ENCODE measurements at regions not wholly inside any gene's neighbourhood (a gene's known extent, or its start where the extent isn't known, plus 50 kb on each side); places are given as distances from the start of the nearest gene placed in this dataset.
A peak's percentile ranks its signal among the peaks of the same experiment; 100 is the strongest.
"Not testable (repeated sequence)": the region's sequence is repeated elsewhere in the genome, so short reads cannot be mapped to it uniquely, and the experiment has no call there.

DNA sequence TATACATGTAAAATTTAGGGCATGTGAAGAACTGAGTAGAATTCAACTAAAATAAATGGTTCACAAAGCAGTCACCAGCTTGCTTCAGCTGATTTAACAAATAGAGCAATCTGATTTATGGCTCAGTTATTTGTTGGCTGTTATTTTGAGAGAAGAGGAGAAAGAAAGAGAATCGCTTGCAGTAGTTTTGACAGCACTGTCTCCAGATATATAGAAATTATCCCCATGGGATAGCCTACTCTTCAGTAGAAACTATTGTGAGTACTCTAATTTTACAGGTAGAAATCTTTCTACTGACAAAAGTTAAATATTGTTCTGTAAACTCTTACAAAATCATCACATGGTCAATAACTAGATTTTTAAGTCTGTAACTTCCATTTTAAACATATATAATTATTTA, 1098.2 kb downstream of the MRPL39 start:
- DNase-seq (ENCODE audit: low read depth): no peak

DNA sequence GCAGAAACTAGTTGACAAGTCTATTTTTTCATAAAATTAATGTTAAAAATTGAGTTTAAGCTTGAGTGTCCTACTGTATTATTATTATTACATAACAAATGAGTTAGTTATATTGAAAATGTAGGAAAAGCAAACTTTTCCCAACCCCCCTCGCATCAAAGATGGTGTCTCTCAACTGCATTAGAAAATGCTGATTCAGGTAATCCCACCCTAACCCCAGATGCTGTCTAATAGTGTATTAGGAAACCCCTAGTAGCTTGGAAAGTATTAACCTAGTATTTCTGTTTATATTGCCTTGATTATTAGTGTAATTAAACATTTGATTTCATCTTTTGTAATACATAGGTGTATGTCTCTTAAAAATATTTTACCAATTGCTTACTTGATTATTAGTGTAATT, 1120.3 kb downstream of the MRPL39 start:
- no peak for DNase-seq (ENCODE audit: low read depth)

DNA sequence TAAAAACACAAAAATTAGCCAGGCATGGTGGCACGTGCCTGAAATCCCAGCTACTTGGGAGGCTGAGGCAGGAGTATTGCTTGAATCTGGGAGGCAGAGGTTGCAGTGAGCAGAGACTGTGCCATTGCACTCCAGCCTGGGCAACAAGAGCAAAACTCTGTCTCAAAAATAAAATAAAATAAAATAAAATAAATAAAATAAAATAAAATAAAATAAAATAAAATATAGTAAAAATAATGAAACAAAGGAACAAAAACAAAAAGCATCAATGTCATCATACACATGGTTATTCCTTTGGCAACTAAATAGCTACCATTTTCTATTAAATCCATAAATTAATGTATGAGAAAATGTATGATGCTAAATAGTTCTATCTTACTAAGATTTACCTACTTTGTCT, 1123.9 kb downstream of the MRPL39 start:
- DNase-seq (ENCODE audit: low read depth): not testable (repeated sequence)

DNA sequence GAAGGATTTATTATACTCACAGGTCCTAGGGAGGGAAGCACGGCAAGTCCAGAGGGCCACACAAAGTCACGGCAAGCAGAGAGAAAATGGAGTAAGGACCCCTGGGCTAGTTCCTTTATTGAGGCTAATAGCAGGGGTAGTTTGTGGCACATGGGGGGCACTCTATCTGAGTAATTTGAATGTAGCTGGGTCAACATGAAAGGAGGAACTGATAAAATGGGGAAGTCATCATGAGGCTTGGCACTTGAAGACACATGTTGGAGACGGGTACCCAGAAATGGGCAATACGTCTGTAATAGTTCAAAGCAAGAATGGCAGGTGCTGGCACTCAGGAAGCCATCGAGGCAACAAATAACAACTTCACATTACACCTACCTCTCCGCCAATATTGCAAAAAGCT, 1136.4 kb downstream of the MRPL39 start:
- DNase-seq (ENCODE audit: low read depth): no peak

DNA sequence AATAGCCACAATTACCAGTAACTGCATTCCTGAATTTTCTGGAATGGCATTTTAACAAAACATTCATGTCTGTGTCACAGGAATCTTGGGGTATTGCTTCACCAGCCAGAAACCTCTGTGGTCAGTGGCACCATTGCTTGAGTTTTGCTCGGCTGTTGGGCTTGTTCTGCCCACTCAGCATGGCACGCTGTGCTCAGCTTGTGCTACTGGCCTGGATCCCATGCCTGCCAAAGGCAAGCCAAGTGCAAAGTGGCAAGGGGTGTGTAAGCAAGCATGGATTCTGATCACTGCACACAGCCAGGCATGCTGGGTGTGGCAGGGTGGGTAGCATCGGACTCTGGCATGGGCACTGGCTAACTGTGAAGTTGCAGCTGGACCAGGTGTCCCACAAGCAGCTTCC, 1150.9 kb downstream of the MRPL39 start:
- DNase-seq (ENCODE audit: low read depth): peak; percentile 1

DNA sequence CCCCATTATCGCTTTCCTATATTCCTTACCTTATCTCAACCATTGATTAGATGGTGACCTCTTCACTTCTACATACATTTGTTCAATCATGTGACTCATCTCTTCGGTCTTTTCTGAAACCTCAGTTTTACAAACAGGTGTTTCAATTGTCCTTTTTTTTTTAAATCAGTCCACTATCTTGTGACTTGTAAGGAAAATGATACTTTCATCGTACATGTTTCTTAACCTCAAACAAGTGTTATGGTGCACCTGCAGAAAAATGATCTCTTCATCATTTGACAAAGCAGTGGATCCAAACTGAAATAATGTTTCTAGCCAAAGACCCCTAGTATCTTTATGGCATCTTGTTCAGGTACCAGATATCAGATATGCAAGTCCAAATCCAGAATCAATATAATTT, 1157.2 kb downstream of the MRPL39 start:
- no peak for DNase-seq (ENCODE audit: low read depth)

DNA sequence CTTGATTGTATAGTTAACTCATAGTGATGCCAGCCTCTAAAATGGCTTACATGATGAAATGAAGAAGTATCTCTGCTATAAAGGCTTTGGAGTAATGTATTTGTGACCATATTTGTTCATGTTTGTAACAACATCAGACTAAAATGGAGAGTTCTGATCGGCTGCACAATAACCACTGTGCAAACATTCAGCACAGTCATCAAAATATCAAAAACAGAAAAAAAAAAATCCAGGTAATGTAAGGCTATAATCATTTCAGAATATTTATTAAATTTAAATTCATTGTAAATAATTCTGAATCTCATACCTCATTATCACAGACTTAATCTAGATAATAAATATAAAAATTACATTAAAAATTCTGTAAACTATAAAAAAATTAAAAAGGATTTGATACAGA, 1161.8 kb downstream of the MRPL39 start:
- DNase-seq (ENCODE audit: low read depth): no peak

DNA sequence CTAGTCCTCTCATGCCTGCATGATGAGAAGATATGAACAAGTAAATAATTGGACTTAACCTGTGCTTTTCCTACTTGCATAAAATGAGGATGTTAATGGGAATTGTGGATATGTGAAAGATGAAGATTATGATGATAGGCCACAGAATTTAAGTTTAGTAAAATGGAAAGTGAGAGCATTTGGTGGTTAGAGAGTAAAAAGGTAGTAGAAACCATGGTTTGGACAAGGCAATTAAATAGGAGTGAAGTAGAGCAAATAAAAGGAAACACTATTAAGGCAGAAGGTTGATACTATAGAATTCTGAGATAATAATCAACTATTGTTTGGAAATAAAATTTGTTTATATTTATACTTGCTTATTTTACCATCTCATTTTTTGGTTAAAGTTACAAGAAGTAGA, 1162.5 kb downstream of the MRPL39 start:
- no peak for DNase-seq (ENCODE audit: low read depth)

DNA sequence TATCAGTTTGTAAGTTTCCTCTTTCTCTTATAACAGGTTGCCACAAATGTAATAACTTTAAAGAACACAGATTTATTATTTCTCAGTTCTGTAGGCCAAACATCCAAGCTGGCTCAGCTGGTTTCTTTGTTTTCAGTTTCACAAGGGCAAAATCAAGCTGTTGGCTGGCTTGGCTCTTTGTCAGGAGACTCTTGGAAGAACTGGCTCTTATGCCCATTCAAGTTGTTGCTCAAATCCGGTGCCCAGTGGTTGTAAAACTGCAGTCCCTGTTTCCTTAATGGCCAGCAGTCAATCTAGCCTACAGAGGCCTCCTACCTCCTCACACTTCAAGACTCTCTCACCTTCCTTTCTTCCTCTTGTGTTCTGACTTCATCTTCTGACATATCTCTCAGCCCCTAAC, 1171.0 kb downstream of the MRPL39 start:
- peak; percentile 17 for DNase-seq (ENCODE audit: low read depth)

DNA sequence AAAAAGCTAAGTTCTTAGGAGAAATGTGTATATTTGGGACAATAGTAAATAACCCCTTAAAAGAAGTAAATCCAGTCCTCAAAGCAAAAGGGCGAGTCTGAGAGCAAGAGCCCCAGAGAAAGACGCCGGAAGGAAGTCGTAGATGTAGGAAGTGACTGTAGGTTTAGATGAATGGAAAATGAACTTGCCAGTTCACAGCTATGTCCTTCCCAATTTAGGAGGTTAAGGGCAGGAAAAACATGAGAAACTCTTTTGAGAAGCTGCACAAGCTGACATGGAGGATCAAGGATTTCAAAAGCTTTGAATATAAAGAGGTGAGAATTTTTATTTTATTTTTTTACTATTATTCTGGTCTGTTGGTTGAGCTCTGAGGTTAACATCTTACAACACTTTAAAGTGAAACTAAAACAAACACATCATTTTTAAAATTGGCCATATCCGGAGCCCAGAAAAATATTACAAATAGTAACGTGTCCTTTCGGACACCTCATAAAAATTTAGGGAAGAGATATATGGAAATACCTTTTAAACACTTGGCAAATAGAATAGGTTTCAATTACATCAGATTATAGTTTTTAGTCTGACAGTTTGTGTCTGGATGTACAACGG, 1178.6 kb downstream of the MRPL39 start:
- no peak for DNase-seq (ENCODE audit: low read depth)

DNA sequence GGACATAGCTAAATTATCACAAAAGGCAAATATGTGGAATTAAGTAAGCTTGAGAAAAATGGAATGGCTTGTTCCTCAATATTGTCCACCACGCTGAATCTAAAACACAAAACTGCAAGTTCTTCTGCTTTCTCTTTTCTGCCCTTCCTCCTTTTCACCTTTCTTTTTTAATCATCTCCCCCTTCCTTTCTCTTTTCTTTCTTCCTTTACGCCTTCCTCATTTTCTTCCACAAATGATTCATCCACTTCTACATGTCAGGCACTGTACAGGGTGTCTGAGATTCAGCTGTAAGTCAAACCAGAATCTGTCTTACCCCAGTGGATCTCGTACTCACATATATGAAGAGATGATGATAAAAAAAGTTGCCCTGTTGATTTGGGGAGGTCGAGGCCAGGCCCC, 1182.5 kb downstream of the MRPL39 start:
- no peak for DNase-seq (ENCODE audit: low read depth)

DNA sequence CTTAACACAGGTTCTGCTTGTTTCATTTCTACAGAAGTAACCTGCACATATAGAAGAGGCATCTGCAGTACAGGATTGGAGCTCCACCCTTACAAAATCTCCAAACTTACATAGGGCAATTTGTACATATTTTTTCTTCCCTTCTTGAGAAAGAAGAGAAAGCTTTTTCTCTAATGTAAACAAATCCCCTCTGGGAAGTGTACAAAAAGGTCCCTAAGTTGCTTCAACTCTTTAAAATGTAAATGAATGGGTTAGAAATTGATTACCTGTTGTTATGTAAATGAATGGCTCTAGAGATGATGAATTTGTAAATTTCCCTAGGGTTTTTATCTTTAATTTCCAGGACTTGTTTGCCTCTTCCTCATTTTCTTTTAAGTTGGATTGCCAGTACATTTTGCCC, 1183.7 kb downstream of the MRPL39 start:
- no peak for DNase-seq (ENCODE audit: low read depth)

DNA sequence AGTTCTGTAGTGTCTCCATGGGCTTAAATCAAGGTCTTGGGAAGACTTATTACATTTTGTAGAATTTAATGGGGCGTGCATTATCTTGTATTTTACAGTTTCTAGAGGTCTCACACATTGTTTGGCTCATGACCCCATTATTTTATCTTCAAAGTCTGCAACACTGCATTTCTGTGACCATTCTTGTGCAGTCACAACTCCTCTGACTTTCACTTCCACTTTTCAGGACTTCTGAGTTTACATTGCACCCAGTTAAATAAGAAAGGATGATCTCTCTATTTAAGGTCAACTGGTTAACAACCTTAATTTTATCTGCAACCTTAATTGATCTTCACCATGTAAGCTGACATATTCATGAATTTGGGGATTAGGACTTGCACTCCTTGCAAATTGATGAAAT, 1186.6 kb downstream of the MRPL39 start:
- DNase-seq (ENCODE audit: low read depth): no peak

DNA sequence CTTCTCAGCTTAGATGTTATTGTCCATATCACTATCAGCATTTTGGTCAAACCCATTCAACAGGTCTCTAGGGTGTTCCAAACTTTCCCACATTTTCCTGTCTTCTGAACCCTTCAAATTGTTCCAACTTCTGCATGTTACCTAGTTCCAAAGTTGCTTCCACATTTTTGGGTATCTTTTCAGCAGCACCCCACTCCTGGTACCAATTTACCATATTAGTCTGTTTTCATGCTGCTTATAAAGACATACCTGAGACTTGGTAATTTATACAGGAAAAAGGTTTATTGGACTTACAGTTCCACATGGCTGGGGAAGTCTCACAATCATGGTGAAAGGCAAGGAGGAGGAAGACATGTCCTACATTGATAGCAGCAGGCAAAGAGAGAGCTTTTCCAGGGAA, 1187.6 kb downstream of the MRPL39 start:
- DNase-seq (ENCODE audit: low read depth): not testable (repeated sequence)

DNA sequence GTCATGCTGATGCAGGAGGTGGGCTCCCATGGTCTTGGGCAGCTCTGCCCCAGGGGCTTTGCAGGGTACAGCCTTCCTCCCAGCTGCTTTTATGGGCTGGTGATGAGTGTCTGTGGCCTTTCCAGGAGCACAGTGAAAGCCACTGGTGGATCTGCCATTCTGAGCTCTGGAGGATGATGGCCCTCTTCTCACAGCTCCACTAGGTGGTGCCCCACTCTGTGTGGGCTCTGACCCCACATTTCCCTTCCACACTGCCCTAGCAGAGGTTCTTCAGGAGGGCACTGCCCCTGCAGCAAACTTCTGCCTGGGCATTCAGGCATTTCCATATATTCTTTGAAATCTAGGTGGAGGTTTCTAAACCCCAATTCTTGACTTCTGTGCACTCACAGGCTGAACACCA, 1188.6 kb downstream of the MRPL39 start:
- DNase-seq (ENCODE audit: low read depth): no peak

DNA sequence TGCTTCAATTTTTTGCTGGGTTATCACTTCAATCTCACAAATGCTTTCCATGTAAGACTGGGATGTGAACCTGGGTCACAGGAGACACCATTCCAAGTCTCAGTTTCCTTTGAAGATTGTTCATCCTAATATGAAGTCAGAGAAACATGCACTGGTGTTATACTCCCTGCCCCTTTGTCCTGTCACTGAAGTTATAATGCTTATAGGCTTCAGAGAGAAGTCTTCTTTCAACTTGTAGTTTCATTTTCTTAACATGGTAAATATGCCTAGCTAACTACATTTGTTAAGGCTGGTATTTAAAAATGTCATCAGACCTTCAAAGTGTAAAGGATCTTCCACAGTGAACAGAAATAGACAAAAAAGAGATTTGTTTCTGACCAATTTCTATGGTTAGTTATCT, 1195.9 kb downstream of the MRPL39 start:
- DNase-seq (ENCODE audit: low read depth): no peak

DNA sequence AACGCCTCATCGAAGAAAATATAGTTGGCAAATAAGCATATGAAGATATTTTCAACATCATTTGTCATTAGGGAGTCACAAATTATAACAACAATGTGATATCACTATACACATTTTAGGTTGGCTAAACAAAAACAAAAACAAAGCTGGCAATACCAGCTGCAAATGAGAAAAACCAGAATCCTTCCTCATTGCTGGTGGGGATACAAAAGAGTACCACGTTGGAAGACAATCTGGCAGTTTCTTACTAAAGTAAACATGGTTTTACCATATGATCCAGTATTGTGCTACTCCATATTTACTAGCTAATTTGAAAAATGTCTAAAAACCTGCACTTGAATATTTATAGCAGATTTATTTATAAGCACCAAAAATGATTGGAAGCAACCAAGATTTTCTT, 1204.1 kb downstream of the MRPL39 start:
- no peak for DNase-seq (ENCODE audit: low read depth)

DNA sequence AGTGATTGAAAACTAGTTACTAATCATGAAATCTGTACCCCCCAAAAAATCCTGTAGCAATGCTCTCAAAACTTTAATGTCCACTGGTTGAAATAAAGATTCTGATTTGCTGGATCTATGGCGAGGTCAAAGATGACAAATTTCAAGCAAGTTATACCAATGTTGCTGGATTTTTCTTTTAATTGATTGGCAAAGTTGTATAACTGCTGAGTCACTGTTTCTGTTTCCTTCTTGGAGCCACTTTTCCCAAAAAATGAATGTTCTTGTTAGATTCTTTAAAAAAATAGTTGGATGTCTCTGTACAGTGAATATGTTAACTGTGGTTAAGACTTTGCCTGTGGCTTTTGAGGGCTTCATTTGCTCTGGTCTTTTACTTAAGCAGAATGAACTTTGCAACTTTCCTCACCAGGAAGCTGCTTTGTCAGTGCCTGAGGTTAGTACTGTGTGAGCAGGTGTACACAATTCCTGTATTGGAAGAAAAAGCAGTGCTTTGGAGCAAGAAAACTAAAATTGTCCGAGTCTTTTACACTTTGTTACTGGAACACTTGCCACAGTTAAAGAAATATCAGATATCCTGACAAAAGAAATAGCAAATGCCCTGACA, 1211.9 kb downstream of the MRPL39 start:
- DNase-seq (ENCODE audit: low read depth): no peak

DNA sequence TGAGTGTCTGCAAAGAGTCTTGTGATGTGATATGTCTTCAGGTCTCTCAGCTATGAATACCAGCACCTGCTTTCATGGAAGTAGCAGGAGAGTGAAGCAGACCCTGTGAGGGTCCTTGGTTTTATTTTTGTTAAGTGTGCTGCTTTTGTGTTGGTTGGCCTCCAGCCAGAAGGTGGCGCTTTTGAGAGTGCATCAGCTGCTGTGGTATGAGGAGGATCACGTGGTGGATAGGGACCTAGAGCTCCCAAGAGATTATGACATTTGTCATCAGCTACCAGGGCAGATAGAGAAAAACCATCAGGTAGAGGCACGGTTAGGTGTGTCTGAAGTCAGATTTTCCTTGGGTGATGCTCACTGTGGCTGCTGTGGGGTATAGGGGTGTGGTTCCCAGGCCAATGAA, 1232.1 kb downstream of the MRPL39 start:
- DNase-seq (ENCODE audit: low read depth): no peak

DNA sequence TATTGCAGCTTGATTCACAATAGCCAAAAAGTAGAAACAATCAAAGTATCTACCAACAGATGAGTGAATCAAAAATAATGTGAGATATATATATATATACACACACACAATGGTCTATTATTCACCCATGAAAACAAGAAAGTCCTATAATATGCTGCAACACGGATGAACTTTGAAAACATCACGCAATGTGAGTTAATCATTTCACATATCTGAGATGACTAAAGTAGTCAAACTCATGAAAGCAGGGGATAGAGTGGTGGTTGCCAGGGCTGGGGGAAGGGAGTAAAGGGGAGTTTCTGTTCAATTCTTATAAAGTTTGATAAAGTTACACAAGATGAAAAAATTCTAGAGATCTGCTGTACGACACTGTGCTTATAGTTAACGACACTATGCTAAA, 1234.8 kb downstream of the MRPL39 start:
- DNase-seq (ENCODE audit: low read depth): no peak

DNA sequence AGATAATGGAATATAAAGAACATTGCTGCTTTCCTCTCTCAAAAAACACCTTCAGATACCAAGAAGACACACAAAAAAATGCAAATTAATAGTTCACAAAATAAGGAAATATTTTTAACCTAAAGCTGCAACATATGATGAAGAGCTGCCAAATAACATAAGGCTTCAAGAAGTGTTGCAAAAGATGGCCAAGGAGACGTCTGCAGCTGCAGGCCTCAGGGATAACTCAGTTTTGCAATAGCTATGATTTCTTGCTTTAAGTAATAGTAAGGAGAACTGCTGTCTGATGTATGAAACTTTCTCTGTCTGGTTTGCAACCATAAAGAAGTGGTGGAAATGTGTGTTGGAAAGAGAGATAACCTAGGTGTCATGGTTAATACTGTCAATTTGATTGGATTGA, 1237.5 kb downstream of the MRPL39 start:
- no peak for DNase-seq (ENCODE audit: low read depth)

DNA sequence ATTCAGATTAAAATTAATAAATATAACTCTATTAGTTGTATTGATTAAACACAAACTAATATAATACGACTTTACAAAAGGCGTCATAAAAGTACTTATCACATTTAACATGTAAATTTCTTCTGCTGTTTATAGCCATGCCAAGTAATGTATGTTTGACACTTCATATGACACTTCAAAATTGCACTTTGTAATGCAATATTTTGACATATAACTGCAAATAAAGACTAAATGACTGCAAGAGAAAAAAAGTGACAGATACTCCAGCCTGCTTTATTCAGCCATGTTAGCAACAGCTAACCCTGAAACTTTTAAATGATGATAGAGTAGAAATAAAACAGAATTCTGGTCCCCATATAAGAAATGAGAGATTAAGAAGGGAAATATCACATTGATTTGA, 1238.0 kb downstream of the MRPL39 start:
- DNase-seq (ENCODE audit: low read depth): no peak

DNA sequence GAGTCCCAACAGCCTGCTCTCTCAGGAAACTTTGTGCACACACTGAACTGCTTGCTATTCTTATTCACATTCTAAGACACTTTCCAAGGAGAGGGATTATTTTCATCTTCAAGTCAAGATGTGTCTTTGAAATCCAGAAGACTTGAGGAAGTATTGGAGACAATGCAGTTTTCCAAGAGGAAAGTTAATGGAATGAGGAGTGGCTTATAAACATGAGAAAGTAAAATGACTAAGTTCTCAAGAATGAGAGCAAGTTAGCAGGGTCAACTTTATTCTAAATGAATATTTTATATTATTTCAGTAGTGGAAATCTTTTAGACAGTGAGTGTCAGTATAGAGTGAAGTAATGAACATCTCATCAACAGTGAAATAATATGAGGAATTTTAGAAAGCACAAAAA, 1239.3 kb downstream of the MRPL39 start:
- DNase-seq (ENCODE audit: low read depth): no peak

DNA sequence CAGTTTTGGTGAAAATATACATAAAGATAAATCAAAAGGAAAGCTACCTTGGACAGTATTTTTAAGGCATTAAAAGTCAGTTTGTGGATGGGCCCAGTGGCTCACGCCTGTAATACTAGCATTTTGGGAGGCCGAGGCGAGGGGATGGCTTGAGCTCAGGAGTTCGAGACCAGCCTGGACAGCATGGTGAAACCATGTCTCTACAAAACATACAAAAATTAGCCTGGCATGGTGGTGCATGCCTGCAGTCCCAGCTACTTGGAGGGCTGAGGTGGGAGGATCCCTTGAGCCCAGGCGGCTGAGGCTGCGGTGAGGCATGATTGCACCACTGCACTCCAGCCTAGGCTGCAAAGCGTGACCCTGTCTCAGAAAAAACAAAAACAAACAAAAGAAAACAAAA, 1253.8 kb downstream of the MRPL39 start:
- DNase-seq (ENCODE audit: low read depth): no peak

DNA sequence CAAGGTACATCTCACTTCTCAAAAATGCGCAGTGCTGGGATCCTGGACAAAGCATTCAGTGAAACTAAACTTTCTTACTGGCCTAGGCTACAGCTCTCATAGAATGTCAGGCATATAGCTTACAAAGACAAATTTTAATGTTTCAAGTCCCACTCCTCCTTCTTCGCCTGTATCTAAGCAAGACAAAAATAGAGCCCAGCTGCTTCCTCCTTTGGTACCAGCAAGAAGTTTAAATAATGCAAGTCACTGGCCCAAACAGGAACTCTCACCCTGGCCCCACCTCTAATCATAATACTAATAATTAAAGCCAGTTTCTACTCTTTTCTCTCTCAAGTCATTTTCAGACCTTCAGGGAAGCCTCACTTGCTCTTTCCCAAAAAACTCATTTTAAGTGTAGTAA, 1267.9 kb downstream of the MRPL39 start:
- DNase-seq (ENCODE audit: low read depth): no peak
